GM12891 (cell line): ENCODE measurements at regions not wholly inside any gene's neighbourhood (a gene's known extent, or its start where the extent isn't known, plus 50 kb on each side); places are given as distances from the start of the nearest gene placed in this dataset.
"Not testable (repeated sequence)": the region's sequence is repeated elsewhere in the genome, so short reads cannot be mapped to it uniquely, and the experiment has no call there.

ENCODE experiments used
- POLR2A ChIP-seq: IDR thresholded peaks from 2 replicates; pipeline ENCODE4 v1.6.1; 2011; ENCODE audit warnings: low read depth, low read length, control low read depth
- POLR2AphosphoS5 ChIP-seq: IDR thresholded peaks from 2 replicates; pipeline ENCODE4 v1.6.1; 2011; ENCODE audit warnings: low read depth, low read length, control low read depth
- TAF1 ChIP-seq: IDR thresholded peaks from 2 replicates; pipeline ENCODE4 v1.6.1; 2011; ENCODE audit warnings: low read depth, low read length, control low read depth

DNA sequence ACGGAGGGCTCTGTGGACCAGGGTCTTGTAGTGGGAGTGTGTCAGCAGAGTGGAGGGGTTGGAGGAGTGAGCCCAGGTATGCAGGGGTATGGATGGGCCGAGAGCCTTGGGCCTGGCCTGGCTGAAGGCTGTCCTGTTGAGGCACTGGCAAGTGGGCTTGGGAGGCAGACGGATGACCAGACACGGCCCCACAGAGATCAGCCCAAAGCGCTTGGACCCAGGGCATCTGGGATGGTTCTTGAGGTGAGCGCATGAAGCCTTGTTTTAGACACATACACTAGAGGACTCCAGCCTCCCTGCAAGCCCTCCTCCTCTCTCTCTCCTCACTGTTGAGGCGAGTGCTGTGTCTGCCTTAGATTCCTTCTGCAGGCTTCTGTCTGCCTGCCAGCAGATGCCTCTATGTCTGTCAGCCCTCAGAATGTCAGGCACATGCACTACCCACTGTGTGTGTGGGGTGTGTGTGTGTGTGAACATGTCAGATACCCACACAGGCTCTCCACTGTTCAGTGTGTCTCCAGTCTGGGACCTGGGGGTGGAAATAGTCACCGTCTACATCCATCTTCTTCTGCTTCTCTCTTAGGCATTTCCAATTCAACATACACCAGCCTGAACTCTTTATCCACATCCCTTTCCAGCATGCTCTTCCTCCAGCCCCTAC is 218.0 kb upstream of the PLGLB1 start:
- not testable (repeated sequence) for TF ChIP-seq TAF1, POLR2A, POLR2AphosphoS5
